ENCODE measurements at regions not wholly inside any gene's neighbourhood (a gene's known extent, or its start where the extent isn't known, plus 50 kb on each side); places are given as distances from the start of the nearest gene placed in this dataset.
"Not testable (repeated sequence)": the region's sequence is repeated elsewhere in the genome, so short reads cannot be mapped to it uniquely, and the experiment has no call there.

DNA sequence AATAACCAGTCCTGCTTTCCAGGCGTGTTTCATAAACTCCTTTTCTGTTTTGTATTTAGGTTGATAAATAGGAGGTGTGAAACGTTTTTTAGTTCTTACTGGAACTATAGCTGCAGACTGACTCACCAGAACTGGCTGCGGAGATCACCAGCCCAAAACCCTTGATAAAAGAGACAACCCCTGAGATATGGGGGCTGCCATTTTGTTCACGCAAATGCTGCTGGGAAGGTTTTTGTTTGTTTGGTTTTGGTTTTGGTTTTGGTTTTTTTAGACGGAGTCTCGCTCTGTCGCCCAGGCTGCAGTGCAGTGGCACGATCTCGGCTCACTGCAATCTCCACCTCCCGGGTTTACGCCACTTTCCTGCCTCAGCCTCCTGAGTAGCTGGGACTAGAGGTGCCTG, 87.1 kb downstream of the FOXI3 start:
- not testable (repeated sequence) for TF ChIP-seq EP300, POLR2A, POLR2AphosphoS5 (IDR thresholded peaks at IDR 0.05)
- TF ChIP-seq, protein P1, sequence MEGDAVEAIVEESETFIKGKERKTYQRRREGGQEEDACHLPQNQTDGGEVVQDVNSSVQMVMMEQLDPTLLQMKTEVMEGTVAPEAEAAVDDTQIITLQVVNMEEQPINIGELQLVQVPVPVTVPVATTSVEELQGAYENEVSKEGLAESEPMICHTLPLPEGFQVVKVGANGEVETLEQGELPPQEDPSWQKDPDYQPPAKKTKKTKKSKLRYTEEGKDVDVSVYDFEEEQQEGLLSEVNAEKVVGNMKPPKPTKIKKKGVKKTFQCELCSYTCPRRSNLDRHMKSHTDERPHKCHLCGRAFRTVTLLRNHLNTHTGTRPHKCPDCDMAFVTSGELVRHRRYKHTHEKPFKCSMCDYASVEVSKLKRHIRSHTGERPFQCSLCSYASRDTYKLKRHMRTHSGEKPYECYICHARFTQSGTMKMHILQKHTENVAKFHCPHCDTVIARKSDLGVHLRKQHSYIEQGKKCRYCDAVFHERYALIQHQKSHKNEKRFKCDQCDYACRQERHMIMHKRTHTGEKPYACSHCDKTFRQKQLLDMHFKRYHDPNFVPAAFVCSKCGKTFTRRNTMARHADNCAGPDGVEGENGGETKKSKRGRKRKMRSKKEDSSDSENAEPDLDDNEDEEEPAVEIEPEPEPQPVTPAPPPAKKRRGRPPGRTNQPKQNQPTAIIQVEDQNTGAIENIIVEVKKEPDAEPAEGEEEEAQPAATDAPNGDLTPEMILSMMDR (IDR thresholded peaks at IDR 0.05), result not testable (repeated sequence)

Data from gastroesophageal sphincter (tissue), 3 donors.